ENCODE measurements at regions not wholly inside any gene's neighbourhood (a gene's known extent, or its start where the extent isn't known, plus 50 kb on each side); places are given as distances from the start of the nearest gene placed in this dataset.
A peak's percentile ranks its signal among the peaks of the same experiment; 100 is the strongest.

DNA sequence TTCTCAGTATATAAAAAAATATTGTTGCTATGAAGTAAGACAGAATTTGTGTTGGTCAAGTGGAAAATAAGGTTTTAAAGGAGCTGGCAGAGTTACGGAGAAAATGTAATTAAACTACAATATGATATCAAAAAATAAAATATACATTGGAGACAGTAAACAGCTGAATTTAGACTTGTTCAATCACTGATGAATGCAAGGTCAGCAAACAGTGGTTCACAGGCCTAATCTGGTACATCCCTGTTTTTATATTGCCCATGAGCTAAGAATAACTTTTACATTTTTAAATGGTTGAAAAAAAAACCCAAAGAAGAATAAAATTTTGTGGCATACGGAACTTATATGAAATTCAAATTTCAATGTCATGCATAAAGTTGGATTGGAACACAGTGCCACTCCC, 131.0 kb upstream of the TRIB2 start:
- no peak for DNase-seq (ENCODE audit: low spot score)

GRCh38 chr2:12587228-12587627, 129.5 kb upstream of the TRIB2 start:
- DNase-seq (ENCODE audit: low spot score): peak; percentile 43

DNA sequence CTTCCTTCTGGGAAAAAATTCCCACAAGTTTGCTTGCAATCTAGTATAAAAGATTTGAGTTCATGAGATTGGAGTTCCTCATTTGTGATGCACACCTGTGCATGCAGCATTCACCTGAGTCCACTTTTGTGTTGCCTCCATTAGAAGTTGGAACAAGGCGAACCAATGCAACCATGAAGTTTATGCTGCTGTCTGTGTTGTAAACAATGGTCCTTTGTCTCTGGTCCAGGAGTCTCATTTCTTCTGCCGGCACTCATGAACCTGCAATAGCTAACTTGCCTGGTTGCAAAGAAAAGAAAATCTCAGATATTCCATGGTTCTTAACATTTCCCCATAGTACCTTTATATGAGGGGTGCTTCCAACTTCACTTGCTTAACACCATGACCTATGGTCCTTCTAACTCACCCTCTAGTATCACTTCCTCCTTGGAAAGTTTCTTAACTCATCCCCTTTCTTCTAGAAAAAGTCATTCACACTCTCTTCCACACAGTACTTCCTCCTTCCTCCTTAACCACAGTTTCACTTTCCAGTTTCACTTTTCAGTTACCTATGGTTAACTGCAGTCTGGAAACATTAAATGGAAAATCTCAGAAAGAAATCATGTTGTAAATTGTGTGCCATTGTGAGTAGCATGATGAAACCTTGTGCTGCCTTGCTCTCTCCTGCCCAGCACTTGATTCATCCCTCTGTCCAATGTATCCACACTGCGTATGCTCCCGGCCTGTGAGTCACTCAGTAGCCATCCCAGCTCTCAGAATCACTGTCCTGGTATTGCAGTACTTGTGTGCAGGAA, 128.8 kb upstream of the TRIB2 start:
- DNase-seq (ENCODE audit: low spot score): no peak

DNA sequence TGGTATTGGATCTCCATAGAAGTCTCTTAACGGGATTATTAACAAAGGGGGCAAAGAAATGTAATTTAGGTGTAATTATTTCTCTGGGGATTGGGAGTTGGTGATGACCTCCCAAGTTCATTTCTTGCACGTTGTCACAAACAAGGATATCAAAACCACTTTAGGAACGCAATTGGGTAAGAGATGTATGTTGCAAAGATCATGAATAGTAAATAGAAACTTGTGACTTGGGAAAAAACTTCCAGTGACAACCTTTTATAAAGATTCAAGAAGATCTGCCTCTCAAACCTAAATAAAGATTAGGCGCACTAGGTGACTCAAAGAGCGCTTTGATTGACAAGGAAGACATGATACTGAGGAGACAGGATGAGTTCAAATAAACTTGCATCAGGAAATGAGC, 127.8 kb upstream of the TRIB2 start:
- DNase-seq (ENCODE audit: low spot score): no peak

GRCh38 chr2:12589802-12590320, 126.9 kb upstream of the TRIB2 start:
- no peak for DNase-seq (ENCODE audit: low spot score)

GRCh38 chr2:12592296-12592695, 124.4 kb upstream of the TRIB2 start:
- DNase-seq (ENCODE audit: low spot score): no peak

DNA sequence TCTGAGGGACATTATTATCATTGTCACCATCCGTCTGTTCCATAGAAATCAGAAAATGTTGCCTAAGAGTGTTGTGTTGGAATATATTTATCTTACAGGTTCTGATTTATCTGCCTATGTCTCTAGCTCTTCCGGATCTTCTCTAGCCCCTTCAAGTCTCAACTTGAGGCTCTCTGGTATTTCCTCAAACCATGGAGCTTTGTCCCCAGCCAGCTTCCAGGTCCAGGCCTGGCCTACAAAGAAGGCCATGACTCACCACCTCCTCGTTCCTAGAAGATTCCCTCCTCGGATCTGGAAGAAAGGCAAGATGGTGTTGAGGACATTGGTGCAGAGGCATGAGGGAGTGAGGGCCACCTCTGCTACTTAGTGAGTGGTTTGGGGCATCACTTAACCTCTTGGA, 122.1 kb upstream of the TRIB2 start:
- no peak for DNase-seq (ENCODE audit: low spot score)

DNA sequence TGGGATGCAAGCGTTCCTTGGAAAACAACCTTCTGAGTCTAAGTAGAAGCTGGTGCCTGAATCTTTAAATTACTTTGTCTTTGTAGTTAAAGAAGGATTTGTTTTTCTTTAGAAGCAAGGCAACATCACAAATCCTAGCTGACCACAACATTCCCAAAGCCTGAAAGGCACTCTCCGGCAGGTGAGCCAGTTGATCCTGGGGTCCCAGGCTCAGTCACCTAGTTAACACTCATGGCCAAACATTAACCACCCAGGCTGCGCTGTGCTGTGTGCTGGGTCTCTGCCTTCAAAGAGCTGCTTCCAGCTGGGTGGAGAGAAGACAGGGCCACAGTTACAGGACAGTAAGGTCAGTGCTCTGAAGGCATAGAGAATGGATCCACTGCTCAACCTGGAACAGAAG, 120.0 kb upstream of the TRIB2 start:
- no peak for DNase-seq (ENCODE audit: low spot score)

GRCh38 chr2:12597610-12598009, 119.1 kb upstream of the TRIB2 start:
- DNase-seq (ENCODE audit: low spot score): no peak

GRCh38 chr2:12602661-12603060, 114.1 kb upstream of the TRIB2 start:
- DNase-seq (ENCODE audit: low spot score): no peak

DNA sequence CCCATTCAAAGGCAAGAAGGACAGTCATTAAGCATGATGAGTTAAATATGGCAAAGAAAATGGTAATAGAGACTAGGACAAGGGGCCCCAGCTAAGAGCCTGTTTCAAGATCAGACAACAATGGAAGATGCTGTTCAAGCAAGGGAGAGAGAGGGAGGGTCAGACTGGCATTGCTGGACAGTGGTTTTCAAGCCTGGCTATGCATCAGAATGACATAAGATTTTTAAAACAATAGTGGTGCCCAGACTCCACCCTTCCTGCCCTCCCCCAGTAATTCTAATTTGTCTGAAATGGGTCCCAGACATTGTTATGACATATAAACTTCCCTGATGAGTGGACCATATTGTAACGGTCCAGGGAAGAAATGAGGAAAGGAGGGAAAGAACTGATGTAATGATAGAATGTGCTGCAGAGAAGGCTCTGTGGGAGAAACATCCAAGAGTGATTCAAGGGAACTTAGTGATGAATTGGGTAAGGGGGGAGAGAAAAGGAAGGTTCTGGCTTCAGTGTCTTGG, 112.9 kb upstream of the TRIB2 start:
- no peak for DNase-seq (ENCODE audit: low spot score)

DNA sequence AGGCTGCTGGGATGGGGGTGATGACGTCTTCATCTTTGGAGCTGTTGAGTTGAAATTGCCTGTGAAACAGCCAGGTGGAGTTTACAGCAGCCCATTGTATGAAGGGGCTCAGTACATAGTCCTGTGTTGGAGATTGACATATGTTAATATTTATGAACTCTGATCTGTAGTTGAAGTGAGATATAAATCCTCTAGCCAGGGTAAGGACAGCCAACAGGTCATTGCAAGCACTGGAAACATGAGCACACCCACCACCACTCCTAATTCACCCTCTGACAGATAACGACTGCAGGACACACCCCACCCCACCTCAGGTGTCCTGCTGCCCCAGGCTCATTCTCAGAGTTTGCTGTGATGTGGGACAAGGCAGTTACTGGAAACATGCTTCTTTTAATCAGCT, 112.4 kb upstream of the TRIB2 start:
- DNase-seq (ENCODE audit: low spot score): no peak

GRCh38 chr2:12605366-12605765, 111.4 kb upstream of the TRIB2 start:
- no peak for DNase-seq (ENCODE audit: low spot score)

DNA sequence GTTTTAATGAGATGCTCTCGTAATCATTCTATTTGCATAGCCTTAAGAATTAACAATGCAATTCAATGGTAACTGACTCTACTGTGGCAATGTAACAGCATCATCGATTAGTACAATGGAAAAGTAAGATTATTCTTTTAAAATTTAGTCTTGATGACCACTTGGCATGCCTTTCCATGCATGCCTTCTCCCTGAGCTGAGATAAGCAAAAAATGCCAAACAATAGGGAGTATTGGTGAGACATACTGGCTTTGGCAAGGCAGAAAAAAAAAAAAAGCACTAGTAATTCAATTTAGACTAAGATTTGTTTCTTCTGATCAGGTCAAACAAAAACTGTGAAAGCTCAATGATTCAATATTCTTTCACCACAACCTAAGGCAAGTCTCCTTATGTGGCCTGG, 110.8 kb upstream of the TRIB2 start:
- DNase-seq (ENCODE audit: low spot score): no peak

DNA sequence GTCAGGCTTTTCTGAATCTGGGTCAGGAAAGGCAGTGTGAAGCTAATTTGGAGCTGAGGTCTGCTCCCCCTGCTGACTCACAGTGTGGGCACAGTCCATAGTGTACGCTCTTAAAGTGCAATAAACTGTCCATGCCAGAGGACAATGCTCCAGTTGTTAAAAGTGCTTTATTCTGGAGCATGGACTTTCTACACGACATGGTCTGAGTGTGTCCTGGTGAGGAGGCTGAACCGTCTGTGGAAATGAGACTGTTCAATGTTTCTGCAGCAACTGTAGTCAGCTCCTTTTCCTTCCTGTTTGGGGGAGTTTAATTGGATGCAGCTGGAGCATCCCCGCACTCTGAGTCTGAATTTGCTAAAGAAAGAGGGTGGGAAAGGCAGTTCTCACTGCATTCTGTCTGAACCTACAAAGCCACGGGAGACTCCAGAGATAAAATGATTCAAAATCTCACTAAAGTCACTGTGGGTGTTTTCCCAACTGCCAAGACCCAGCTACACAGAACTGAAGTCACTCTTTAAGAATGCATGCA, 110.2 kb upstream of the TRIB2 start:
- DNase-seq (ENCODE audit: low spot score): peak; percentile 47

DNA sequence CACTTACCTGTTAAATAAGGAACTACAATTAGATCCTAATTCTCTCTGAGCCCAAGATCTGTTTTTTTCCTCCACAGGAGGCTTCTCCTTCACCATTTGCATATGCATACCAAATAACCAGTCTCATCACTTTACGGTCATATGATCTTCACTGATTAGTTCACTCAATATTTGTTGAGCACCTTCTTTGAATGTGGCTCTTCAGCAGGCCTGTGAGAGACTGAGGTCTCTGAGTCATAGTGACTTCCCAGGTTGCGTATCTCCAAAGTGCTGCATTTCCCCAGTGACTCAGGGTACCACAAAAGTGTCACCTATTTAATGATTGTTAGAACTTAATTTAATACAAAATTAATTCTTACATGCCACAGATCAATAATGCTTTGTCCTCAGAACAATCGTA, 108.8 kb upstream of the TRIB2 start:
- DNase-seq (ENCODE audit: low spot score): no peak

- DNase-seq (ENCODE audit: low spot score): no peak
Measured at GRCh38 chr2:12610314-12610713, 106.4 kb upstream of the TRIB2 start.

GRCh38 chr2:12612168-12612567, 104.6 kb upstream of the TRIB2 start:
- no peak for DNase-seq (ENCODE audit: low spot score)

DNA sequence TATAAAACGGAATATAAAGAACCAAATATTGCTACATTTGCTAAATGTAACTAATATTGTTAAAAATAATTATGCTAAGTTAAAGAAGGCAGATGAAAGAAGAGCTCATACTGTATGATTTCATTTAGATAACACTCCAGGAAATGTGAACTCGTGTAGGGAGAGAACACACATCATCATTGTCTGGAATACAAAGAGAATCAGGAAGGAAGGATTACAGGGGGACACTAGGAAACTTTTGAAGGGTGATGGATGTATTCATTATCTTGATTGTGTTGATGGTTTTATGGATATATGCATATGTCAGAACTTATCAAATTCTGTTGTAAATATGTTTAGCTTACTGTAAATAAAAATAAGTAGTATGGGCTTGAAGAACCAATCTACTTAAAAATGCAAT, 104.1 kb upstream of the TRIB2 start:
- no peak for DNase-seq (ENCODE audit: low spot score)

GRCh38 chr2:12613137-12613835, 103.5 kb upstream of the TRIB2 start:
- DNase-seq (ENCODE audit: low spot score): no peak

GRCh38 chr2:12615509-12615908, 101.2 kb upstream of the TRIB2 start:
- no peak for DNase-seq (ENCODE audit: low spot score)

DNA sequence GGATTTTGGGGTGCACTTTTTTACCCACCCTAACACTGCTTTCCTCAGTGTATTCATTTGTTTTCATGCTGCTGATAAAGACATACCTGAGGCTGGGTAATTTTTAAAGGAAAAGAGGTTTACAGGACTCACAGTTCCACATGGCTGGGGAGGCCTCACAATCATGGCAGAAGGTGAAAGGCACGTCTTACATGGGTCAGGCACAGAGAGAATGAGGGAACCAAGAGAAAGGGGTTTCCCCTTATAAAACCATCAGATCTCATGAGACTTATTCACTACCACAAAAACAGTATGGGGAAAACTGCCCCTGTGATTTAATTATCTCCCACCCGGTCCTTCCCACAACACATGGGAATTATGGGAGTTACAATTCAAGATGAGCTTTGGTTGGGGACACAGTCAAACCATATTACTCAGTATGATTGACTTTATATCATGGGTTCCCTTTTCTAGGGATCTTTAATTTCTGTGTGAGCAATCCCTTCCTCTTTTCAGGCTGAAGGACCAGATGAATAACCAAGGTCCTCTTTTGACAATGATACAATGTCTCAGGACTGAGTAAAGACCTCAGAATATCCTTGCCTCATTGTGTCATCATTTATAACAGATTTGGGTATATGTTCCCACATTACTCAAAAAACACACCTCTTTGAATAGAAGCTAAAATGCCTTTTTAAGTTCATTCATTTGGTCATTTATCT, 100.1 kb upstream of the TRIB2 start:
- no peak for DNase-seq (ENCODE audit: low spot score)
